ENCODE measurements at regions not wholly inside any gene's neighbourhood (a gene's known extent, or its start where the extent isn't known, plus 50 kb on each side); places are given as distances from the start of the nearest gene placed in this dataset.
"Not testable (repeated sequence)": the region's sequence is repeated elsewhere in the genome, so short reads cannot be mapped to it uniquely, and the experiment has no call there.

DNA sequence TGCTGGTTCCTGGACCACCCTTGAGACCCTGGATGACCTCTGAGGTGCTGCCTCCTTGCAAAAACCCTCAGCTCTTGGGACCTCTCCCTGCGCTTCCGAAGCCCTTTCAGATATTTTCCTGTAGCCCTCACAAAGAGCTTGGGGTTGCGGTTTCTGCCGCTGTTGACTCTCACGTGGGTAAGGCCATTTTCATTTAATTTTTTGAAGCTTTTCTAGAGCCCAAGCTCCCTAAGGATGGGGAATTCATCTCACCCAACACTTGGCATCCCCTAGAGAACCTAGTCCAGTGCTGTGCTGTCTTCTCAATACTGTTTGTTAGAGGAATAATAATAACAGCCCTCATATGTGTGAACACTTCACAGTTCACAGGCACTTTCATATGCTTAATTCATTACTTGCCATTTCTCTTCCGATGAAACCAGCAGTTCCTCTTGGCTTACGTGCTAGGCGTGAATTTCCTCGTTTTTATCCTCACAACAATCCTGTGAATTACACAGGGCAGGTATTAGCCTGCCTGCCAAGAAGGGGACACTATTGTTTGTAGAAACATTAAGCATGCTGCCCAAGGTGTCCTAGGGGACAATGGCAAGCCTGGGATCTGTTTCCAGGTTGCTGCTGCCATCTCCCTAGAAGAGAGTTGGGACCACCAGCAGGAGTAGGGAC is 71.6 kb upstream of the CTBP2 start:
- Mint-ChIP-seq H3K27ac (ENCODE audit: unreplicated experiment) (no peak overlapping the region), H3K9me3 (ENCODE audit: unreplicated experiment) (no peaks in the 10 kb centered on the region), H3K36me3 (ENCODE audit: low read depth, unreplicated experiment) (no peaks in the 10 kb centered on the region), H3K27me3 (ENCODE audit: unreplicated experiment) (peaks cover 3% of the 10 kb centered on the region), H3K4me3 (ENCODE audit: unreplicated experiment) (no peak overlapping the region), H3K4me1 (ENCODE audit: unreplicated experiment) (no peaks in the 10 kb centered on the region)
- TF ChIP-seq, protein P1, sequence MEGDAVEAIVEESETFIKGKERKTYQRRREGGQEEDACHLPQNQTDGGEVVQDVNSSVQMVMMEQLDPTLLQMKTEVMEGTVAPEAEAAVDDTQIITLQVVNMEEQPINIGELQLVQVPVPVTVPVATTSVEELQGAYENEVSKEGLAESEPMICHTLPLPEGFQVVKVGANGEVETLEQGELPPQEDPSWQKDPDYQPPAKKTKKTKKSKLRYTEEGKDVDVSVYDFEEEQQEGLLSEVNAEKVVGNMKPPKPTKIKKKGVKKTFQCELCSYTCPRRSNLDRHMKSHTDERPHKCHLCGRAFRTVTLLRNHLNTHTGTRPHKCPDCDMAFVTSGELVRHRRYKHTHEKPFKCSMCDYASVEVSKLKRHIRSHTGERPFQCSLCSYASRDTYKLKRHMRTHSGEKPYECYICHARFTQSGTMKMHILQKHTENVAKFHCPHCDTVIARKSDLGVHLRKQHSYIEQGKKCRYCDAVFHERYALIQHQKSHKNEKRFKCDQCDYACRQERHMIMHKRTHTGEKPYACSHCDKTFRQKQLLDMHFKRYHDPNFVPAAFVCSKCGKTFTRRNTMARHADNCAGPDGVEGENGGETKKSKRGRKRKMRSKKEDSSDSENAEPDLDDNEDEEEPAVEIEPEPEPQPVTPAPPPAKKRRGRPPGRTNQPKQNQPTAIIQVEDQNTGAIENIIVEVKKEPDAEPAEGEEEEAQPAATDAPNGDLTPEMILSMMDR (IDR thresholded peaks at IDR 0.05; ENCODE audit: unreplicated experiment), result no peak
- no peak for DNase-seq (ENCODE audit: low spot score)

- H3K27ac Mint-ChIP-seq (ENCODE audit: unreplicated experiment), result no peak overlapping the region
- DNase-seq (ENCODE audit: low spot score), result no peak
- H3K4me3 Mint-ChIP-seq (ENCODE audit: unreplicated experiment), result no peak overlapping the region
- TF ChIP-seq, protein P1 (IDR thresholded peaks at IDR 0.05; ENCODE audit: unreplicated experiment), result no peak
- H3K4me1 Mint-ChIP-seq (ENCODE audit: unreplicated experiment), result no peaks in the 10 kb centered on the region
- no peaks in the 10 kb centered on the region for H3K9me3 Mint-ChIP-seq (ENCODE audit: unreplicated experiment)
- H3K27me3 Mint-ChIP-seq (ENCODE audit: unreplicated experiment), result peaks cover 7% of the 10 kb centered on the region
- H3K36me3 Mint-ChIP-seq (ENCODE audit: low read depth, unreplicated experiment), result no peaks in the 10 kb centered on the region
Measured at GRCh38 chr10:125231116-125231812, 70.9 kb upstream of the CTBP2 start.

- no peak overlapping the region for H3K4me3 Mint-ChIP-seq (ENCODE audit: unreplicated experiment)
- no peaks in the 10 kb centered on the region for H3K4me1 Mint-ChIP-seq (ENCODE audit: unreplicated experiment)
- no peak for DNase-seq (ENCODE audit: low spot score)
- peaks cover 9% of the 10 kb centered on the region for H3K27me3 Mint-ChIP-seq (ENCODE audit: unreplicated experiment)
- no peak overlapping the region for H3K27ac Mint-ChIP-seq (ENCODE audit: unreplicated experiment)
- no peaks in the 10 kb centered on the region for H3K9me3 Mint-ChIP-seq (ENCODE audit: unreplicated experiment)
- H3K36me3 Mint-ChIP-seq (ENCODE audit: low read depth, unreplicated experiment), result no peaks in the 10 kb centered on the region
- TF ChIP-seq, protein P1 (IDR thresholded peaks at IDR 0.05; ENCODE audit: unreplicated experiment), result no peak
Measured at GRCh38 chr10:125230251-125230650, 69.9 kb upstream of the CTBP2 start.

- not testable (repeated sequence) for H3K4me3 Mint-ChIP-seq (ENCODE audit: unreplicated experiment); H3K4me1 Mint-ChIP-seq (ENCODE audit: unreplicated experiment); H3K27me3 Mint-ChIP-seq (ENCODE audit: unreplicated experiment); H3K9me3 Mint-ChIP-seq (ENCODE audit: unreplicated experiment); H3K36me3 Mint-ChIP-seq (ENCODE audit: low read depth, unreplicated experiment); H3K27ac Mint-ChIP-seq (ENCODE audit: unreplicated experiment); DNase-seq (ENCODE audit: low spot score)
Measured at GRCh38 chr10:125228245-125228940, 68.0 kb upstream of the CTBP2 start.

DNA sequence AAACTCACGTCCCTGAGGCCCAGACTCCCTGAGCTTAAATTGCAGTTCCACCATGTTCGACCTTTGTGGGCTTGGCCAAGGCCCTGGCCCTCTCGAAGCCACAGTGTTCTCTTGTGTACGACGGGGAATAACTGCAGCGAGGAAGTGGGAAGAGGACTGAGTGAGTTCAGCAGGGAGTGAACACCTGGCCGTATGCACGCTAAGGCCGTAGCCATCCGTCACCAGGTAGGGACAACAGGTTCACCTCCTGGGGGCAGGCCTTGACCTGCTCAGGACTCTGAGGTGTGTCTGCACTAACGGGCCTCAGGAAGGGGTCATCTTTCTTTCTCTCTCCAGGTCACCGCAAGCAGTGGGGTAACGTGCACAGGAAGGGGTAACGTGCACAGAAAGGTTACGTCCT is 67.2 kb upstream of the CTBP2 start:
- H3K4me3 Mint-ChIP-seq (ENCODE audit: unreplicated experiment), result no peak overlapping the region
- no peaks in the 10 kb centered on the region for H3K4me1 Mint-ChIP-seq (ENCODE audit: unreplicated experiment)
- TF ChIP-seq, protein P1 (IDR thresholded peaks at IDR 0.05; ENCODE audit: unreplicated experiment), result no peak
- no peaks in the 10 kb centered on the region for H3K9me3 Mint-ChIP-seq (ENCODE audit: unreplicated experiment)
- H3K36me3 Mint-ChIP-seq (ENCODE audit: low read depth, unreplicated experiment), result no peaks in the 10 kb centered on the region
- peaks cover 9% of the 10 kb centered on the region for H3K27me3 Mint-ChIP-seq (ENCODE audit: unreplicated experiment)
- no peak overlapping the region for H3K27ac Mint-ChIP-seq (ENCODE audit: unreplicated experiment)
- no peak for DNase-seq (ENCODE audit: low spot score)

Data from endothelial cell (in vitro differentiated cells).